Keratinocyte (primary cell): ENCODE measurements at regions not wholly inside any gene's neighbourhood (a gene's known extent, or its start where the extent isn't known, plus 50 kb on each side); places are given as distances from the start of the nearest gene placed in this dataset.

ENCODE experiments used
- DNase-seq: peaks from one replicate; pipeline ENCODE4 v3.0.0-alpha.2; 2011; ENCODE audit warnings: low read depth, missing footprints, low spot score
- FAIRE-seq: peaks from 2 replicates; lab custom pipeline; 2011; peaks lifted over from hg19 to GRCh38; lab: Jason Lieb, UNC
- H2AFZ ChIP-seq: 2 replicates; pipeline ENCODE4 v1.6.0; 2012; ENCODE audit warnings: low read length, control low read depth, inconsistent platforms; ENCODE audit not compliant: control insufficient read depth
- H3K27ac ChIP-seq: 2 replicates; pipeline ENCODE4 v1.5.1; 2011; ENCODE audit warnings: low read length; ENCODE audit not compliant: control insufficient read depth, insufficient read depth
- H3K27me3 ChIP-seq: 3 replicates; pipeline ENCODE4 v1.6.0; 2011; ENCODE audit warnings: low read length; ENCODE audit not compliant: control insufficient read depth, insufficient read depth; ENCODE audit errors: extremely low read depth
- H3K36me3 ChIP-seq, 2 experiments: 2 replicates in 1 of 2; 3 replicates in 1 of 2; pipeline ENCODE4 v1.5.1; 2011; ENCODE audit warnings: low read length in 2 of 2, mild to moderate bottlenecking in 1 of 2; ENCODE audit not compliant: control insufficient read depth in 2 of 2, insufficient read depth in 2 of 2; ENCODE audit errors: extremely low read depth in 1 of 2
- H3K4me1 ChIP-seq: 3 replicates; pipeline ENCODE4 v1.5.1; 2011; ENCODE audit warnings: low read length; ENCODE audit not compliant: control insufficient read depth, insufficient read depth; ENCODE audit errors: extremely low read depth
- H3K4me2 ChIP-seq: 3 replicates; pipeline ENCODE4 v1.6.0; 2011; ENCODE audit warnings: low read depth, low read length; ENCODE audit not compliant: control insufficient read depth, insufficient read depth; ENCODE audit errors: extremely low read depth
- H3K4me3 ChIP-seq, 3 experiments: fragments of 200-600 bp in 1 of 3; sonication (generic) in 1 of 3; 2 replicates in 2 of 3; 3 replicates in 1 of 3; pipeline ENCODE4 v1.5.1; 2011 to 2016; ENCODE audit warnings: low read length in 3 of 3, mild to moderate bottlenecking in 3 of 3, control low read depth in 2 of 3, inconsistent platforms in 1 of 3, low read depth in 1 of 3, mixed read lengths in 1 of 3, mixed run types in 1 of 3, moderate library complexity in 1 of 3; ENCODE audit not compliant: control insufficient read depth in 2 of 3, insufficient read depth in 2 of 3; ENCODE audit errors: extremely low read depth in 1 of 3
- H3K79me2 ChIP-seq: 2 replicates; pipeline ENCODE4 v1.6.0; 2012; ENCODE audit warnings: low read length; ENCODE audit not compliant: control insufficient read depth, insufficient read depth
- H3K9ac ChIP-seq: 3 replicates; pipeline ENCODE4 v1.6.0; 2011; ENCODE audit warnings: low read length; ENCODE audit not compliant: control insufficient read depth, insufficient read depth; ENCODE audit errors: extremely low read depth
- H3K9me1 ChIP-seq: 3 replicates; pipeline ENCODE4 v1.6.0; 2011; ENCODE audit warnings: low read length; ENCODE audit not compliant: control insufficient read depth, insufficient read depth; ENCODE audit errors: extremely low read depth
- H3K9me3 ChIP-seq: 2 replicates; pipeline ENCODE4 v1.5.1; 2012; ENCODE audit warnings: low read depth, low read length; ENCODE audit not compliant: control insufficient read depth
- H4K20me1 ChIP-seq: 3 replicates; pipeline ENCODE4 v1.6.0; 2011; ENCODE audit warnings: low read length; ENCODE audit not compliant: control insufficient read depth, insufficient read depth; ENCODE audit errors: extremely low read depth
- EZH2 ChIP-seq: IDR thresholded peaks from one replicate; pipeline ENCODE4 v1.6.1; 2012; ENCODE audit warnings: inconsistent platforms, mild to moderate bottlenecking, low read length, moderate library complexity
- dilution Hi-C: fragments of 300-500 bp; cut with MboI; formaldehyde crosslinking; loops from one replicate; pipeline ENCODE4 v1.7.0; 2020; ENCODE audit warnings: low sequenced_read_pairs; ENCODE audit not compliant: extremely low pct_ligation_motif_present
- TF ChIP-seq, protein P1 (sequence below), 3 experiments: IDR thresholded peaks in 1 of 3; conservative IDR thresholded peaks in 1 of 3; optimal IDR thresholded peaks in 1 of 3; 2 replicates in 2 of 3; 3 replicates in 1 of 3; pipeline versions ENCODE3 to v1.5.1; 2011; ENCODE audit warnings: low read length in 3 of 3, mild to moderate bottlenecking in 3 of 3, moderate library complexity in 2 of 3, control low read depth in 1 of 3, inconsistent platforms in 1 of 3; ENCODE audit not compliant: insufficient read depth in 2 of 3; ENCODE audit errors: extremely low read depth in 1 of 3

DNA sequence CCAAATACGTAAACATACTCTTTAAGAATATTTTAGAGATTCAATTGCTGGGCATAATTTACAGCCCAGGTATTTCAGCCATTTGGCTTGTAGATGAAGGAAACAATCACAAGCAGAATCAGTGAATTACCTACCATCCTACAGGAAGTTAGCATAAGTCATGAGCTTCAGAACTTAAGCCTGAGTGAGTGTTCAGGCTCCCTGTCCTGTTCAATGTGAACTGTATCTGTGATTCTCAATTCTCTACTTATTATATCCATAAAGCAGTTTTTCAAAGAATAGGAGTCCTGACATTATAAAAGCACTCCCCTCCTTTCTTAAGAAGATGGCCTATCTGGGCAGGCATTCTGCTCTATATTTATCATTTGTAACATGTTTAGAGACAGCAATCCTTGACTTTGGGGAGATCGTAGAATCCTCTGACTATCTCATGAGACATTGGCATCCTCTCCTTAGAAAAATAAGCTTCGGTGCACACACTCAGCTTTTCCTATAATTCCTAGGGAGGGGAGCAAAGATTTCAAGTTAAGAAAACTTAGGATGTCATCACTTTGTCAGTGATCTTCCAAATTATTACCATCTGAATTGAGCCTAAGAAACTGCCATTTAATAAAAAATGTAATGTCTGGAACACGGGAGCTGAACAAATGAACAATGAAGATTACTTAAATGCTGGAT lies 645.2 kb upstream of the IGFBP3 start:
- Histone ChIP-seq H3K36me3 (no peaks in the 10 kb centered on the region), H3K4me1 (peaks cover 37% of the 10 kb centered on the region), H4K20me1 (no peaks in the 10 kb centered on the region), H3K27ac (peak overlapping the region; percentile 71), H3K9ac (peak overlapping the region; percentile 26), H3K4me3 (no peak overlapping the region), H3K4me2 (peak overlapping the region; percentile 24), H3K9me3 (no peaks in the 10 kb centered on the region), H2AFZ (peak overlapping the region; percentile 20), H3K79me2 (no peaks in the 10 kb centered on the region), H3K9me1 (no peaks in the 10 kb centered on the region), H3K27me3 (no peaks in the 10 kb centered on the region)
- DNase-seq = no peak
- dilution Hi-C loops = no loop called here
- FAIRE-seq = no peak
- TF ChIP-seq EZH2 = no peak
- TF ChIP-seq, protein P1, sequence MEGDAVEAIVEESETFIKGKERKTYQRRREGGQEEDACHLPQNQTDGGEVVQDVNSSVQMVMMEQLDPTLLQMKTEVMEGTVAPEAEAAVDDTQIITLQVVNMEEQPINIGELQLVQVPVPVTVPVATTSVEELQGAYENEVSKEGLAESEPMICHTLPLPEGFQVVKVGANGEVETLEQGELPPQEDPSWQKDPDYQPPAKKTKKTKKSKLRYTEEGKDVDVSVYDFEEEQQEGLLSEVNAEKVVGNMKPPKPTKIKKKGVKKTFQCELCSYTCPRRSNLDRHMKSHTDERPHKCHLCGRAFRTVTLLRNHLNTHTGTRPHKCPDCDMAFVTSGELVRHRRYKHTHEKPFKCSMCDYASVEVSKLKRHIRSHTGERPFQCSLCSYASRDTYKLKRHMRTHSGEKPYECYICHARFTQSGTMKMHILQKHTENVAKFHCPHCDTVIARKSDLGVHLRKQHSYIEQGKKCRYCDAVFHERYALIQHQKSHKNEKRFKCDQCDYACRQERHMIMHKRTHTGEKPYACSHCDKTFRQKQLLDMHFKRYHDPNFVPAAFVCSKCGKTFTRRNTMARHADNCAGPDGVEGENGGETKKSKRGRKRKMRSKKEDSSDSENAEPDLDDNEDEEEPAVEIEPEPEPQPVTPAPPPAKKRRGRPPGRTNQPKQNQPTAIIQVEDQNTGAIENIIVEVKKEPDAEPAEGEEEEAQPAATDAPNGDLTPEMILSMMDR (optimal IDR thresholded peaks at IDR 0.05 in 1 of 3, IDR thresholded peaks at IDR 0.05 in 1 of 3, conservative IDR thresholded peaks at IDR 0.05 in 1 of 3; ENCODE audit: extremely low read depth in 1 of 3, insufficient read depth in 2 of 3, low read length in 3 of 3) = no peak

DNA sequence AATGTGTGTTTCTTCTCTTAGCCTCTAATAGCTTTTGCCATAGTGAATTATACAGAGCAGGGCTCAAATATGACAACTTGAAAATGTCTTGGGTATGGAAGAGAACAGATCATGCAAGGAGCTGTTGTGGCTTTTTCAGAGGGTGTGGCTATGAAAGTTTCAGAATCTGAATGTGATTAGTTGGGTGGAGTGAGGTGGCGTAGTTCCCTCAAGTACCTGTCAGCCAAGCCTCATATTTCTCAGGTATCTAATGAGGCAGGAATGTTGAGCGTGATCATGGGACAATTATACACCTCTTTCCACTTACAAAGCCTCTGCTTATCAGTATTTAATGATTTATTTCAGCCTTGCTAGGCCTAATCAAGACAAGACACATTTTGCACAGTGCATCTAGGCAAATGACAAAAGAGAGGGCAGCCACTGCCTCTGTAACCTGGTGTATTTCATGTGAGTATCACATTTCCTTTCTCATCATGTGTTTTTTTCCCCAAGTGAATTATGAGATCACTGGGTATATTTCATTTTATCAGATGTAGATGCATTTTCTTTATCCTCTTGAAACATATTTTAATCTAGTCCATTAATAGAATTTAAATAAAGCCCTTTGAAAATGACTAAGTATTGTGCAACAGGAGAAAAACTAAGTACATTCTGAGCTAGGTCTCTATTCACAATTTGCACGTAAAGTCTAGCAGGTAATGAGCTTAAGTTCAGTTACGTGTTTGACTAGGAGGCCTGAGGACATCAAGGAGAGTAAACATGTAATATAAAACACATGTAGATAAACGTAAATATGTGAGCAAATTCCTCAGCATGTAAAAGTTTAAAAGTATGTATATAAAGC lies 644.4 kb upstream of the IGFBP3 start:
- dilution Hi-C loops = no loop called here
- peak overlapping the region; percentile 26 for H3K9ac ChIP-seq
- peaks cover 37% of the 10 kb centered on the region for H3K4me1 ChIP-seq
- no peaks in the 10 kb centered on the region for H3K27me3 ChIP-seq
- no peaks in the 10 kb centered on the region for H3K9me1 ChIP-seq
- H4K20me1 ChIP-seq = no peaks in the 10 kb centered on the region
- TF ChIP-seq, protein P1 (optimal IDR thresholded peaks at IDR 0.05 in 1 of 3, IDR thresholded peaks at IDR 0.05 in 1 of 3, conservative IDR thresholded peaks at IDR 0.05 in 1 of 3; ENCODE audit: extremely low read depth in 1 of 3, insufficient read depth in 2 of 3, low read length in 3 of 3) = no peak
- no peak for TF ChIP-seq EZH2
- H3K4me3 ChIP-seq = no peak overlapping the region
- H3K27ac ChIP-seq = peak overlapping the region; percentile 71
- peak overlapping the region; percentile 37 for H2AFZ ChIP-seq
- H3K9me3 ChIP-seq = no peaks in the 10 kb centered on the region
- no peaks in the 10 kb centered on the region for H3K79me2 ChIP-seq
- FAIRE-seq (peak; percentile 96), DNase-seq (no peak)
- no peaks in the 10 kb centered on the region for H3K36me3 ChIP-seq
- peak overlapping the region; percentile 24 for H3K4me2 ChIP-seq
